Neural cell (in vitro differentiated cells): ENCODE measurements at regions not wholly inside any gene's neighbourhood (a gene's known extent, or its start where the extent isn't known, plus 50 kb on each side); places are given as distances from the start of the nearest gene placed in this dataset.

Experiments
- H2AFZ ChIP-seq: fragments of 200-600, 300-800 bp; sonication (generic), shearing (Covaris generic); 2 replicates; pipeline ENCODE4 v1.6.0; 2014; ENCODE audit warnings: low read depth, mild to moderate bottlenecking, antibody characterized with exemption, low read length, moderate library complexity
- H3F3A ChIP-seq: fragments of 200-600 bp; shearing (Covaris generic); 2 replicates; pipeline ENCODE4 v1.6.1; 2016; ENCODE audit warnings: mild to moderate bottlenecking, moderate library complexity, mixed read lengths, antibody characterized with exemption, low read length; ENCODE audit not compliant: insufficient read depth, poor library complexity, severe bottlenecking
- H3K27ac ChIP-seq: fragments of 200-600, 300-800 bp; sonication (generic), shearing (Covaris generic); 2 replicates; pipeline ENCODE4 v1.5.1; 2014; ENCODE audit warnings: mild to moderate bottlenecking, low read length, moderate library complexity
- H3K27me3 ChIP-seq: fragments of 300-800, 200-600 bp; sonication (generic), shearing (Covaris generic); 2 replicates; pipeline ENCODE4 v1.6.0; 2014; ENCODE audit warnings: mild to moderate bottlenecking, low read depth, low read length, moderate library complexity; ENCODE audit not compliant: insufficient read depth
- H3K36me3 ChIP-seq: fragments of 300-800, 200-600 bp; sonication (generic), shearing (Covaris generic); 2 replicates; pipeline ENCODE4 v1.5.1; 2014; ENCODE audit warnings: mild to moderate bottlenecking, antibody characterized with exemption, low read length, moderate library complexity; ENCODE audit not compliant: insufficient read depth
- H3K4me2 ChIP-seq: fragments of 300-800, 200-600 bp; sonication (generic), shearing (Covaris generic); 2 replicates; pipeline ENCODE4 v1.6.0; 2014; ENCODE audit warnings: mild to moderate bottlenecking, low read length
- H3K4me3 ChIP-seq: fragments of 300-800, 200-600 bp; sonication (generic), shearing (Covaris generic); 2 replicates; pipeline ENCODE4 v1.5.1; 2014; ENCODE audit warnings: mild to moderate bottlenecking, low read length, moderate library complexity
- H3K79me2 ChIP-seq: fragments of 200-600 bp; shearing (Covaris generic); replicated peaks from 2 replicates; pipeline ENCODE4 v1.6.0; 2014; ENCODE audit warnings: mild to moderate bottlenecking, low read length, moderate library complexity; ENCODE audit not compliant: insufficient read depth
- H3K9ac ChIP-seq: fragments of 300-800, 200-600 bp; sonication (generic), shearing (Covaris generic); 2 replicates; pipeline ENCODE4 v1.6.1; 2016; ENCODE audit warnings: mild to moderate bottlenecking, low read length, mixed read lengths
- H3K9me2 ChIP-seq: fragments of 200-600 bp; shearing (Covaris generic); 2 replicates; pipeline ENCODE4 v1.6.1; 2016; ENCODE audit warnings: mild to moderate bottlenecking, low read length, mixed read lengths; ENCODE audit not compliant: insufficient read depth
- H3K9me3 ChIP-seq: fragments of 200-600, 300-800 bp; sonication (generic), shearing (Covaris generic); 2 replicates; pipeline ENCODE4 v1.6.1; 2016; ENCODE audit warnings: mild to moderate bottlenecking, mixed run types, low read length, moderate library complexity, mixed read lengths
- H4K20me1 ChIP-seq: fragments of 200-600 bp; shearing (Covaris generic); 2 replicates; pipeline ENCODE4 v1.6.1; 2016; ENCODE audit warnings: mild to moderate bottlenecking, mixed run types; ENCODE audit not compliant: insufficient read depth
- EP300 ChIP-seq: fragments of 450-650 bp; conservative IDR thresholded peaks from 2 replicates; pipeline ENCODE4 v1.6.1; 2014; ENCODE audit warnings: antibody characterized with exemption, mild to moderate bottlenecking, moderate library complexity; ENCODE audit not compliant: poor library complexity, severe bottlenecking
- EZH2 ChIP-seq: fragments of 200-600, 300-800 bp; shearing (Covaris generic), sonication (generic); IDR thresholded peaks from 2 replicates; pipeline ENCODE4 v1.6.1; 2014; ENCODE audit warnings: antibody characterized with exemption, low read length, borderline replicate concordance, mild to moderate bottlenecking; ENCODE audit not compliant: insufficient read depth, poor library complexity, severe bottlenecking
- MXI1 ChIP-seq: fragments of 450-650 bp; conservative IDR thresholded peaks from 2 replicates; pipeline ENCODE4 v1.6.1; 2014; ENCODE audit warnings: antibody characterized with exemption, mild to moderate bottlenecking; ENCODE audit not compliant: poor library complexity, severe bottlenecking
- POLR2AphosphoS5 ChIP-seq: IDR thresholded peaks from 2 replicates; pipeline ENCODE4 v1.6.1; 2012
- RAD21 ChIP-seq: fragments of 450-650 bp; conservative IDR thresholded peaks from 2 replicates; pipeline ENCODE4 v1.6.1; 2014; ENCODE audit warnings: antibody characterized with exemption, mild to moderate bottlenecking, moderate library complexity
- REST ChIP-seq: IDR thresholded peaks from 2 replicates; pipeline ENCODE4 v1.6.1; 2012; ENCODE audit warnings: borderline replicate concordance
- SMC3 ChIP-seq: fragments of 450-650 bp; conservative IDR thresholded peaks from 2 replicates; pipeline ENCODE4 v1.6.1; 2014; ENCODE audit warnings: antibody characterized with exemption, mild to moderate bottlenecking, moderate library complexity; ENCODE audit not compliant: poor library complexity
- TAF1 ChIP-seq: IDR thresholded peaks from 2 replicates; pipeline ENCODE4 v1.6.1; 2012; ENCODE audit warnings: low read depth
- TF ChIP-seq, protein P1 (sequence below): fragments of 450-650 bp; IDR thresholded peaks from 2 replicates; pipeline ENCODE4 v1.5.1; 2014; ENCODE audit warnings: antibody characterized with exemption, mild to moderate bottlenecking, moderate library complexity; ENCODE audit not compliant: poor library complexity, severe bottlenecking

GRCh38 chr4:157591245-157591644 lies 370.7 kb downstream of the GRIA2 start:
- no peak overlapping the region for H3K27ac ChIP-seq
- no peaks in the 10 kb centered on the region for H3F3A ChIP-seq
- H3K4me3 ChIP-seq = no peak overlapping the region
- no peaks in the 10 kb centered on the region for H3K9me3 ChIP-seq
- TF ChIP-seq REST (no peak), TAF1 (no peak), EZH2 (no peak), RAD21 (no peak), POLR2AphosphoS5 (no peak), SMC3 (no peak), EP300 (no peak), MXI1 (no peak)
- TF ChIP-seq, protein P1, sequence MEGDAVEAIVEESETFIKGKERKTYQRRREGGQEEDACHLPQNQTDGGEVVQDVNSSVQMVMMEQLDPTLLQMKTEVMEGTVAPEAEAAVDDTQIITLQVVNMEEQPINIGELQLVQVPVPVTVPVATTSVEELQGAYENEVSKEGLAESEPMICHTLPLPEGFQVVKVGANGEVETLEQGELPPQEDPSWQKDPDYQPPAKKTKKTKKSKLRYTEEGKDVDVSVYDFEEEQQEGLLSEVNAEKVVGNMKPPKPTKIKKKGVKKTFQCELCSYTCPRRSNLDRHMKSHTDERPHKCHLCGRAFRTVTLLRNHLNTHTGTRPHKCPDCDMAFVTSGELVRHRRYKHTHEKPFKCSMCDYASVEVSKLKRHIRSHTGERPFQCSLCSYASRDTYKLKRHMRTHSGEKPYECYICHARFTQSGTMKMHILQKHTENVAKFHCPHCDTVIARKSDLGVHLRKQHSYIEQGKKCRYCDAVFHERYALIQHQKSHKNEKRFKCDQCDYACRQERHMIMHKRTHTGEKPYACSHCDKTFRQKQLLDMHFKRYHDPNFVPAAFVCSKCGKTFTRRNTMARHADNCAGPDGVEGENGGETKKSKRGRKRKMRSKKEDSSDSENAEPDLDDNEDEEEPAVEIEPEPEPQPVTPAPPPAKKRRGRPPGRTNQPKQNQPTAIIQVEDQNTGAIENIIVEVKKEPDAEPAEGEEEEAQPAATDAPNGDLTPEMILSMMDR = no peak
- H3K27me3 ChIP-seq = no peaks in the 10 kb centered on the region
- no peaks in the 10 kb centered on the region for H3K36me3 ChIP-seq
- no peak overlapping the region for H3K9ac ChIP-seq
- H2AFZ ChIP-seq = no peak overlapping the region
- H4K20me1 ChIP-seq = no peaks in the 10 kb centered on the region
- H3K9me2 ChIP-seq = no peaks in the 10 kb centered on the region
- no peaks in the 10 kb centered on the region for H3K79me2 ChIP-seq
- no peak overlapping the region for H3K4me2 ChIP-seq

GRCh38 chr4:157590679-157591078 lies 370.2 kb downstream of the GRIA2 start:
- Histone ChIP-seq H3K9me2 (no peaks in the 10 kb centered on the region), H4K20me1 (no peaks in the 10 kb centered on the region), H3K36me3 (no peaks in the 10 kb centered on the region), H3K27me3 (no peaks in the 10 kb centered on the region), H3K4me3 (no peak overlapping the region), H3K27ac (no peak overlapping the region), H3K9ac (no peak overlapping the region), H3K4me2 (no peak overlapping the region), H2AFZ (no peak overlapping the region), H3K79me2 (no peaks in the 10 kb centered on the region), H3K9me3 (no peaks in the 10 kb centered on the region), H3F3A (no peaks in the 10 kb centered on the region)
- TF ChIP-seq RAD21 = no peak
- TF ChIP-seq, protein P1 = no peak
- TF ChIP-seq MXI1 = no peak
